ENCODE measurements at regions not wholly inside any gene's neighbourhood (a gene's known extent, or its start where the extent isn't known, plus 50 kb on each side); places are given as distances from the start of the nearest gene placed in this dataset.

- TF ChIP-seq ZNF331 (CRISPR knock-in tag; IDR thresholded peaks at IDR 0.05; ENCODE audit: low read depth): no peak
- TF ChIP-seq POLR2AphosphoS5 (IDR thresholded peaks at IDR 0.05; ENCODE audit: low read depth): no peak
- TF ChIP-seq JUNB (IDR thresholded peaks at IDR 0.05; ENCODE audit: unreplicated experiment): no peak
- no peak for TF ChIP-seq EZH2 (IDR thresholded peaks at IDR 0.05; ENCODE audit: low read depth, unreplicated experiment)
Observed at GRCh38 chr4:30294295-30294694, 425.9 kb upstream of the PCDH7 start (continued).

GRCh38 chr4:30295652-30296051 lies 424.5 kb upstream of the PCDH7 start:
- H3F3A ChIP-seq (replicated peaks; ENCODE audit: low read depth): no peaks in the 10 kb centered on the region
- Mint-ChIP-seq H3K27me3 (ENCODE audit: insufficient read depth, low read depth, poor library complexity) (no peaks in the 10 kb centered on the region), H3K9me3 (no peaks in the 10 kb centered on the region), H3K27ac (no peak overlapping the region), H3K4me1 (no peaks in the 10 kb centered on the region), H3K36me3 (ENCODE audit: low read depth) (no peaks in the 10 kb centered on the region), H3K4me3 (no peak overlapping the region)
- H3K4me2 ChIP-seq: no peak overlapping the region
- H3K9me2 ChIP-seq (ENCODE audit: insufficient read depth): no peaks in the 10 kb centered on the region
- no peak overlapping the region for H3K4me3 ChIP-seq
- H3K27ac ChIP-seq (ENCODE audit: low read depth): no peak overlapping the region
- H3K27me3 ChIP-seq (ENCODE audit: insufficient read depth): no peaks in the 10 kb centered on the region
- H3K79me2 ChIP-seq (replicated peaks; ENCODE audit: insufficient read depth): no peaks in the 10 kb centered on the region
- ATAC-seq: no peak
- no peaks in the 10 kb centered on the region for H3K36me3 ChIP-seq (ENCODE audit: insufficient read depth)
- peak; percentile 51 for DNase-seq (ENCODE audit: low spot score)
- H4K20me1 ChIP-seq (replicated peaks; ENCODE audit: insufficient read depth): no peaks in the 10 kb centered on the region
- no peak for TF ChIP-seq STAT1 (IDR thresholded peaks at IDR 0.05; ENCODE audit: unreplicated experiment)
- no peak for TF ChIP-seq NANOG (IDR thresholded peaks at IDR 0.05; ENCODE audit: borderline replicate concordance)
- TF ChIP-seq CTCF (conservative IDR thresholded peaks at IDR 0.05; ENCODE audit: low read depth in 2 of 2): peak; percentile 53 to 59
- H3K4me1 ChIP-seq (ENCODE audit: insufficient read depth): no peaks in the 10 kb centered on the region
- H2AFZ ChIP-seq: no peak overlapping the region

- no peak for DNase-seq (ENCODE audit: low spot score)
- peaks cover 2% of the 10 kb centered on the region; the same call in 1 of the 2 replicates for H3K9me2 ChIP-seq (ENCODE audit: insufficient read depth)
- Mint-ChIP-seq H3K27ac (no peak overlapping the region), H3K9me3 (peaks cover 10% of the 10 kb centered on the region; the same call in 1 of the 3 replicates), H3K4me1 (no peaks in the 10 kb centered on the region), H3K4me3 (no peak overlapping the region), H3K27me3 (ENCODE audit: insufficient read depth, low read depth, poor library complexity) (no peaks in the 10 kb centered on the region), H3K36me3 (ENCODE audit: low read depth) (no peaks in the 10 kb centered on the region)
- H3K27me3 ChIP-seq (ENCODE audit: insufficient read depth): no peaks in the 10 kb centered on the region
- no peaks in the 10 kb centered on the region for H3K79me2 ChIP-seq (replicated peaks; ENCODE audit: insufficient read depth)
- no peaks in the 10 kb centered on the region for H4K20me1 ChIP-seq (replicated peaks; ENCODE audit: insufficient read depth)
- no peak overlapping the region for H3K4me3 ChIP-seq
- no peak overlapping the region for H3K4me2 ChIP-seq
- no peak for ATAC-seq
- TF ChIP-seq NANOG (IDR thresholded peaks at IDR 0.05; ENCODE audit: borderline replicate concordance) (no peak), ZNF331 (CRISPR knock-in tag; IDR thresholded peaks at IDR 0.05; ENCODE audit: low read depth) (no peak), ETS1 (IDR thresholded peaks at IDR 0.05) (no peak), ZNF114 (CRISPR knock-in tag; IDR thresholded peaks at IDR 0.05) (no peak), CREB1 (CRISPR knock-in tag; IDR thresholded peaks at IDR 0.05; ENCODE audit: low read depth) (no peak)
- no peaks in the 10 kb centered on the region for H3F3A ChIP-seq (replicated peaks; ENCODE audit: low read depth)
- H2AFZ ChIP-seq: no peak overlapping the region
- H3K4me1 ChIP-seq (ENCODE audit: insufficient read depth): no peaks in the 10 kb centered on the region
- H3K36me3 ChIP-seq (ENCODE audit: insufficient read depth): no peaks in the 10 kb centered on the region
- no peak overlapping the region for H3K27ac ChIP-seq (ENCODE audit: low read depth)
Observed at GRCh38 chr4:30314001-30314400, 406.2 kb upstream of the PCDH7 start.
